ENCODE measurements at regions not wholly inside any gene's neighbourhood (a gene's known extent, or its start where the extent isn't known, plus 50 kb on each side); places are given as distances from the start of the nearest gene placed in this dataset.

DNA sequence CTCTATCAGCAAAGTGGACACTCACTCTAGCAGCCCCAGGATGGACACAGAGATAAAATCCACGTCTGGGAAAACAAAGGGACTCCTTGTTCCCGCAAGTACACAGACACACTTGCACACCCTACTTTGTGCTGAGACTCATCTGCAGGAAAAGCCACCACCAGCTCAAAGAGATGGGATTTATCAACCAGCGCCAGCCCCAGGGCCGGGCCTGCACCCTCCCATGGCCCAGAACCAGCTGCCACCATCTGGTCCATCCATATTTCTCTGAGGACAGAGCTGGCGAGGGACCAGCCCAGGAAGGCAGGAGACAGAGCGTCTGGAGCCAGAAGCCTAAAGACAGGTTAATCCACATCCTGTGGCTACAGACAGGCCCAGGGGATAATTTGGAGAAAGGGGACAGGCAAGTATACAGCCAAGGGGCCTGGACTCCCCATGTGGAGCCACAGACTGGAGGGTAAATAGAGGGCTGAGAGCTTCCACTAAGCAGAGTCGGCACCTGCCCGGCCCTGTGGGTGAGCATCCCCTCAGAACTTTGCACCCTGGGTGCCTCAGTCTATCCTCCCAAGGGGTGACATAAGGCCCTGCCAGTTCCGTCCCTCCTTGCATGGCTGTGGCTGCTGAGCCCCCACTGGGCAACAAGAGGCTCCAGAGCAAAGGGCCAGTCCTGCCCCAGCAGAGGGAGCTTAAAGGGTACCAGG is 233.9 kb downstream of the PTPRU start:
- no peak for TF ChIP-seq POLR2A (IDR thresholded peaks at IDR 0.05)
- no peak for TF ChIP-seq CTCF (IDR thresholded peaks at IDR 0.05)
- no peak for TF ChIP-seq POLR2AphosphoS5 (IDR thresholded peaks at IDR 0.05)
- no peak for TF ChIP-seq EP300 (IDR thresholded peaks at IDR 0.05)

Measured in upper lobe of left lung (tissue), 4 donors.